ENCODE measurements at regions not wholly inside any gene's neighbourhood (a gene's known extent, or its start where the extent isn't known, plus 50 kb on each side); places are given as distances from the start of the nearest gene placed in this dataset.

GRCh38 chr2:134148843-134149472, 104.9 kb upstream of the MGAT5 start (continued):
- TF ChIP-seq MAFK (IDR thresholded peaks at IDR 0.05; ENCODE audit: low read length) (no peak), EP300 (IDR thresholded peaks at IDR 0.05; ENCODE audit: low read length) (peak; percentile 97), MTA1 (IDR thresholded peaks at IDR 0.05; ENCODE audit: borderline replicate concordance) (peak; percentile 62; the same call in 1 of the 2 replicates), ZNF668 (CRISPR knock-in tag; IDR thresholded peaks at IDR 0.05) (no peak), ZFX (CRISPR knock-in tag; IDR thresholded peaks at IDR 0.05) (peak; percentile 31; the same call in 1 of the 2 replicates), OTX1 (CRISPR knock-in tag; IDR thresholded peaks at IDR 0.05) (0 out of 2 replicates have a peak, but pooled peaks have one; percentile 24), ZNF274 (IDR thresholded peaks at IDR 0.05; ENCODE audit: borderline replicate concordance, low read depth, low read length) (no peak), FOXK1 (CRISPR knock-in tag; IDR thresholded peaks at IDR 0.05; ENCODE audit: borderline replicate concordance) (no peak), FOXP4 (CRISPR knock-in tag; IDR thresholded peaks at IDR 0.05; ENCODE audit: borderline replicate concordance) (no peak), SIRT6 (IDR thresholded peaks at IDR 0.05; ENCODE audit: low read depth, low read length) (no peak), ATF4 (CRISPR knock-in tag; IDR thresholded peaks at IDR 0.05) (peak; percentile 84), EGR1 (conservative IDR thresholded peaks at IDR 0.05) (no peak), ZNF23 (CRISPR knock-in tag; IDR thresholded peaks at IDR 0.05) (no peak), THAP12 (CRISPR knock-in tag; IDR thresholded peaks at IDR 0.05) (no peak), NFIC (IDR thresholded peaks at IDR 0.05) (0 out of 2 replicates have a peak, but pooled peaks have one; percentile 20), MECOM (CRISPR knock-in tag; IDR thresholded peaks at IDR 0.05) (no peak; the same call in 1 of the 2 replicates)
- TF ChIP-seq, protein P1, sequence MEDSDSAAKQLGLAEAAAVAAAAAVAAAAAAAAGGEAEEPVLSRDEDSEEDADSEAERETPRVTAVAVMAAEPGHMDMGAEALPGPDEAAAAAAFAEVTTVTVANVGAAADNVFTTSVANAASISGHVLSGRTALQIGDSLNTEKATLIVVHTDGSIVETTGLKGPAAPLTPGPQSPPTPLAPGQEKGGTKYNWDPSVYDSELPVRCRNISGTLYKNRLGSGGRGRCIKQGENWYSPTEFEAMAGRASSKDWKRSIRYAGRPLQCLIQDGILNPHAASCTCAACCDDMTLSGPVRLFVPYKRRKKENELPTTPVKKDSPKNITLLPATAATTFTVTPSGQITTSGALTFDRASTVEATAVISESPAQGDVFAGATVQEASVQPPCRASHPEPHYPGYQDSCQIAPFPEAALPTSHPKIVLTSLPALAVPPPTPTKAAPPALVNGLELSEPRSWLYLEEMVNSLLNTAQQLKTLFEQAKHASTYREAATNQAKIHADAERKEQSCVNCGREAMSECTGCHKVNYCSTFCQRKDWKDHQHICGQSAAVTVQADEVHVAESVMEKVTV (CRISPR knock-in tag; IDR thresholded peaks at IDR 0.05): no peak
- TF ChIP-seq, protein P2, sequence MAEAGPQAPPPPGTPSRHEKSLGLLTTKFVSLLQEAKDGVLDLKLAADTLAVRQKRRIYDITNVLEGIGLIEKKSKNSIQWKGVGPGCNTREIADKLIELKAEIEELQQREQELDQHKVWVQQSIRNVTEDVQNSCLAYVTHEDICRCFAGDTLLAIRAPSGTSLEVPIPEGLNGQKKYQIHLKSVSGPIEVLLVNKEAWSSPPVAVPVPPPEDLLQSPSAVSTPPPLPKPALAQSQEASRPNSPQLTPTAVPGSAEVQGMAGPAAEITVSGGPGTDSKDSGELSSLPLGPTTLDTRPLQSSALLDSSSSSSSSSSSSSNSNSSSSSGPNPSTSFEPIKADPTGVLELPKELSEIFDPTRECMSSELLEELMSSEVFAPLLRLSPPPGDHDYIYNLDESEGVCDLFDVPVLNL (CRISPR knock-in tag; IDR thresholded peaks at IDR 0.05; ENCODE audit: low read depth): no peak
- TF ChIP-seq, protein P3, sequence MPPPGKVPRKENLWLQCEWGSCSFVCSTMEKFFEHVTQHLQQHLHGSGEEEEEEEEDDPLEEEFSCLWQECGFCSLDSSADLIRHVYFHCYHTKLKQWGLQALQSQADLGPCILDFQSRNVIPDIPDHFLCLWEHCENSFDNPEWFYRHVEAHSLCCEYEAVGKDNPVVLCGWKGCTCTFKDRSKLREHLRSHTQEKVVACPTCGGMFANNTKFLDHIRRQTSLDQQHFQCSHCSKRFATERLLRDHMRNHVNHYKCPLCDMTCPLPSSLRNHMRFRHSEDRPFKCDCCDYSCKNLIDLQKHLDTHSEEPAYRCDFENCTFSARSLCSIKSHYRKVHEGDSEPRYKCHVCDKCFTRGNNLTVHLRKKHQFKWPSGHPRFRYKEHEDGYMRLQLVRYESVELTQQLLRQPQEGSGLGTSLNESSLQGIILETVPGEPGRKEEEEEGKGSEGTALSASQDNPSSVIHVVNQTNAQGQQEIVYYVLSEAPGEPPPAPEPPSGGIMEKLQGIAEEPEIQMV (tag; conservative IDR thresholded peaks at IDR 0.05; ENCODE audit: low read depth): no peak
